HepG2 (cell line): ENCODE measurements at regions not wholly inside any gene's neighbourhood (a gene's known extent, or its start where the extent isn't known, plus 50 kb on each side); places are given as distances from the start of the nearest gene placed in this dataset.

Experiments
- ATAC-seq: fragments of 200-7000 bp; cut with Tn5 transposase; 3 replicates; pipeline ENCODE4 v1.9.1; 2020; ENCODE audit warnings: mild to moderate bottlenecking, moderate library complexity
- BruUV-seq: library from RNA; stranded (reverse); fragments of 400-500 nt; replicated peaks from 2 replicates; lab custom pipeline; 2021; lab: Mats Ljungman, UMichigan
- CTCF ChIA-PET: fragments of 300-600 bp; formaldehyde crosslinking; extraction: SDS; loops from one replicate; lab custom pipeline; 2021; ENCODE audit warnings: low total read pairs, inconsistent platforms, low intra/inter-chr PET ratio; lab: Yijun Ruan, JAX
- POLR2A ChIA-PET: fragments of 350-600 bp; sonication (Branson Sonifier 250); formaldehyde crosslinking; loops from one replicate; lab custom pipeline; 2020; ENCODE audit warnings: antibody characterized with exemption, inconsistent platforms; lab: Yijun Ruan, JAX
- DNase-seq: peaks from one replicate; pipeline ENCODE4 v3.0.0-alpha.2; 2015; ENCODE audit warnings: low spot score
- FAIRE-seq: peaks from 3 replicates; lab custom pipeline; 2011; peaks lifted over from hg19 to GRCh38; lab: Jason Lieb, UNC
- H2AFZ ChIP-seq: one replicate; pipeline ENCODE4 v1.6.1; 2011; ENCODE audit warnings: low read length, inconsistent platforms
- H3K27ac ChIP-seq: fragments of 300-600 bp; 3 replicates; pipeline ENCODE4 v1.8.0; 2011; ENCODE audit warnings: mixed run types, mild to moderate bottlenecking, mixed read lengths, low read length, inconsistent platforms; ENCODE audit not compliant: insufficient read depth; ENCODE audit errors: extremely low read length
- H3K27me3 ChIP-seq, 2 experiments: fragments of 200-600 bp in 1 of 2; 2 replicates in 1 of 2; 3 replicates in 1 of 2; pipeline versions ENCODE4 v1.6.0 to v1.8.0; 2011; ENCODE audit warnings: low read length in 2 of 2, mild to moderate bottlenecking in 2 of 2, moderate library complexity in 2 of 2, inconsistent platforms in 1 of 2; ENCODE audit not compliant: insufficient read depth in 2 of 2, control insufficient read depth in 1 of 2
- H3K36me3 ChIP-seq, 2 experiments: fragments of 200-600 bp in 1 of 2; replicated peaks in 1 of 2; 2 replicates in 1 of 2; 3 replicates in 1 of 2; pipeline versions ENCODE4 v1.5.1 to v1.8.0; 2011; ENCODE audit warnings: low read length in 2 of 2, inconsistent platforms in 1 of 2; ENCODE audit not compliant: insufficient read depth in 2 of 2, control insufficient read depth in 1 of 2
- H3K4me1 ChIP-seq: 2 replicates; pipeline ENCODE4 v1.5.1; 2012; ENCODE audit warnings: low read length, inconsistent platforms; ENCODE audit not compliant: insufficient read depth
- H3K4me2 ChIP-seq: 2 replicates; pipeline ENCODE4 v1.6.0; 2011; ENCODE audit warnings: low read depth, low read length, inconsistent platforms
- H3K4me3 ChIP-seq, 3 experiments: fragments of 200-600 bp in 1 of 3; sonication (generic), shearing (Covaris generic) in 1 of 3; replicated peaks in 1 of 3; 2 replicates each; pipeline ENCODE4 v1.5.1; 2011 to 2016; ENCODE audit warnings: low read length in 3 of 3, inconsistent platforms in 2 of 3, low read depth in 2 of 3, mild to moderate bottlenecking in 2 of 3, control low read depth in 1 of 3, mixed read lengths in 1 of 3; ENCODE audit not compliant: insufficient read depth in 1 of 3
- H3K79me2 ChIP-seq: one replicate; pipeline ENCODE4 v1.6.1; 2011; ENCODE audit warnings: low read length, inconsistent platforms; ENCODE audit not compliant: insufficient read depth
- H3K9ac ChIP-seq: 2 replicates; pipeline ENCODE4 v1.6.0; 2011; ENCODE audit warnings: mild to moderate bottlenecking, low read depth, low read length, inconsistent platforms; ENCODE audit not compliant: insufficient read depth
- H3K9me3 ChIP-seq: 2 replicates; pipeline ENCODE4 v1.5.1; 2012; ENCODE audit warnings: mild to moderate bottlenecking, low read length
- H4K20me1 ChIP-seq: 2 replicates; pipeline ENCODE4 v1.6.0; 2011; ENCODE audit warnings: inconsistent platforms, mild to moderate bottlenecking, low read length, moderate library complexity; ENCODE audit not compliant: insufficient read depth
- GRHL1 ChIP-seq: sonication (generic); formaldehyde crosslinking; conservative IDR thresholded peaks from 2 replicates; pipeline ENCODE4 v1.8.0; 2022; ENCODE audit warnings: missing genetic modification reagents
- HES4 ChIP-seq: sonication (generic); formaldehyde crosslinking; IDR thresholded peaks from 2 replicates; pipeline ENCODE4 v1.9.0; 2021; ENCODE audit warnings: mild to moderate bottlenecking, missing genetic modification reagents, borderline replicate concordance
- HOMEZ ChIP-seq: IDR thresholded peaks from 2 replicates; pipeline ENCODE4 v1.6.1; 2016; ENCODE audit warnings: low read depth
- MEIS1 ChIP-seq: sonication (generic); formaldehyde crosslinking; IDR thresholded peaks from 2 replicates; pipeline ENCODE4 v1.9.0; 2021; ENCODE audit warnings: mild to moderate bottlenecking, missing genetic modification reagents, moderate library complexity, borderline replicate concordance
- ZNF333 ChIP-seq: sonication (generic); formaldehyde crosslinking; IDR thresholded peaks from 2 replicates; pipeline ENCODE4 v1.4.0; 2020; ENCODE audit warnings: mild to moderate bottlenecking, missing genetic modification reagents, borderline replicate concordance
- WGBS: methylation state at CpG from one replicate; pipeline ENCODE4 v1.1.6; 2017; ENCODE audit warnings: low lambda C conversion rate; 5-methylcytosine and 5-hydroxymethylcytosine counted together
- in situ Hi-C: cut with HindIII; loops from 2 replicates; pipeline ENCODE4 v1.10.0; 2017; ENCODE audit warnings: low pct_unique_long_range_greater_than_20kb; ENCODE audit not compliant: extremely low pct_ligation_motif_present
- intact Hi-C: fragments of 100-400 bp; cut with micrococcal nuclease; formaldehyde crosslinking; loops from one replicate; pipeline ENCODE4 v1.10.0; 2022; ENCODE audit not compliant: unreplicated experiment

GRCh38 chr10:71048971-71049615 lies 160.7 kb upstream of the PCBD1 start:
- Histone ChIP-seq H3K9me3 (no peaks in the 10 kb centered on the region), H3K79me2 (no peaks in the 10 kb centered on the region), H3K27ac (no peak overlapping the region), H3K9ac (no peak overlapping the region), H3K36me3 (no peaks in the 10 kb centered on the region), H4K20me1 (no peaks in the 10 kb centered on the region), H2AFZ (no peak overlapping the region), H3K4me2 (no peak overlapping the region), H3K4me1 (no peaks in the 10 kb centered on the region), H3K27me3 (peaks cover 5 to 52% of the 10 kb centered on the region in 2 experiments; a peak in 4 of 5 replicates), H3K4me3 (no peak overlapping the region)
- no TSS peak for BruUV-seq
- TF ChIP-seq GRHL1 (CRISPR knock-in tag) (no peak), HES4 (CRISPR knock-in tag) (no peak), ZNF333 (CRISPR knock-in tag) (no peak), HOMEZ (CRISPR knock-in tag) (no peak), MEIS1 (CRISPR knock-in tag) (no peak)
- POLR2A ChIA-PET, result no interaction called here
- intact Hi-C loops (no loop called here), in situ Hi-C loops (no loop called here)
- FAIRE-seq (no peak), DNase-seq (no peak), ATAC-seq (no peak)
- CTCF ChIA-PET, result no interaction called here
- WGBS, result 14% methylated on average over 4 of the region's 6 CpGs
